ENCODE measurements at regions not wholly inside any gene's neighbourhood (a gene's known extent, or its start where the extent isn't known, plus 50 kb on each side); places are given as distances from the start of the nearest gene placed in this dataset.

- DNase-seq (ENCODE audit: low spot score): no peak
Measured at GRCh38 chr2:212945526-212945925, 205.9 kb downstream of the IKZF2 start.

GRCh38 chr2:212943351-212943750 is 208.1 kb downstream of the IKZF2 start:
- no peak for DNase-seq (ENCODE audit: low spot score)

- no peak for DNase-seq (ENCODE audit: low spot score)
Measured at GRCh38 chr2:212941361-212941760, 210.1 kb downstream of the IKZF2 start.

GRCh38 chr2:212940816-212941215 is 210.6 kb downstream of the IKZF2 start:
- DNase-seq (ENCODE audit: low spot score): no peak

- peak; percentile 39 for DNase-seq (ENCODE audit: low spot score)
Measured at GRCh38 chr2:212939777-212940531, 211.5 kb downstream of the IKZF2 start.

GRCh38 chr2:212938144-212938793 is 213.1 kb downstream of the IKZF2 start:
- DNase-seq (ENCODE audit: low spot score): no peak

GRCh38 chr2:212936572-212936971 is 214.8 kb downstream of the IKZF2 start:
- DNase-seq (ENCODE audit: low spot score): no peak

GRCh38 chr2:212935752-212936151 is 215.7 kb downstream of the IKZF2 start:
- DNase-seq (ENCODE audit: low spot score): no peak

- no peak for DNase-seq (ENCODE audit: low spot score)
Measured at GRCh38 chr2:212931271-212931670, 220.1 kb downstream of the IKZF2 start.

GRCh38 chr2:212930556-212931260 is 220.7 kb downstream of the IKZF2 start:
- DNase-seq (ENCODE audit: low spot score): no peak

- DNase-seq (ENCODE audit: low spot score): no peak
Measured at GRCh38 chr2:212929971-212930370, 221.4 kb downstream of the IKZF2 start.

- DNase-seq (ENCODE audit: low spot score): no peak
Measured at GRCh38 chr2:212929116-212929515, 222.3 kb downstream of the IKZF2 start.

- no peak for DNase-seq (ENCODE audit: low spot score)
Measured at GRCh38 chr2:212928681-212929080, 222.7 kb downstream of the IKZF2 start.

- DNase-seq (ENCODE audit: low spot score): no peak
Measured at GRCh38 chr2:212926940-212927339, 224.5 kb downstream of the IKZF2 start.

GRCh38 chr2:212923393-212923792 is 228.0 kb downstream of the IKZF2 start:
- no peak for DNase-seq (ENCODE audit: low spot score)

- no peak for DNase-seq (ENCODE audit: low spot score)
Measured at GRCh38 chr2:212922701-212923100, 228.7 kb downstream of the IKZF2 start.

GRCh38 chr2:212921711-212922110 is 229.7 kb downstream of the IKZF2 start:
- DNase-seq (ENCODE audit: low spot score): no peak

- no peak for DNase-seq (ENCODE audit: low spot score)
Measured at GRCh38 chr2:212921061-212921460, 230.4 kb downstream of the IKZF2 start.

- DNase-seq (ENCODE audit: low spot score): no peak
Measured at GRCh38 chr2:212919238-212919637, 232.2 kb downstream of the IKZF2 start.

GRCh38 chr2:212918336-212918735 is 233.1 kb downstream of the IKZF2 start:
- no peak for DNase-seq (ENCODE audit: low spot score)

GRCh38 chr2:212915121-212915782 is 236.2 kb downstream of the IKZF2 start:
- DNase-seq (ENCODE audit: low spot score): no peak

GRCh38 chr2:212914392-212914791 is 237.0 kb downstream of the IKZF2 start:
- no peak for DNase-seq (ENCODE audit: low spot score)
